ENCODE measurements at regions not wholly inside any gene's neighbourhood (a gene's known extent, or its start where the extent isn't known, plus 50 kb on each side); places are given as distances from the start of the nearest gene placed in this dataset.
A peak's percentile ranks its signal among the peaks of the same experiment; 100 is the strongest.
"Not testable (repeated sequence)": the region's sequence is repeated elsewhere in the genome, so short reads cannot be mapped to it uniquely, and the experiment has no call there.

DNA sequence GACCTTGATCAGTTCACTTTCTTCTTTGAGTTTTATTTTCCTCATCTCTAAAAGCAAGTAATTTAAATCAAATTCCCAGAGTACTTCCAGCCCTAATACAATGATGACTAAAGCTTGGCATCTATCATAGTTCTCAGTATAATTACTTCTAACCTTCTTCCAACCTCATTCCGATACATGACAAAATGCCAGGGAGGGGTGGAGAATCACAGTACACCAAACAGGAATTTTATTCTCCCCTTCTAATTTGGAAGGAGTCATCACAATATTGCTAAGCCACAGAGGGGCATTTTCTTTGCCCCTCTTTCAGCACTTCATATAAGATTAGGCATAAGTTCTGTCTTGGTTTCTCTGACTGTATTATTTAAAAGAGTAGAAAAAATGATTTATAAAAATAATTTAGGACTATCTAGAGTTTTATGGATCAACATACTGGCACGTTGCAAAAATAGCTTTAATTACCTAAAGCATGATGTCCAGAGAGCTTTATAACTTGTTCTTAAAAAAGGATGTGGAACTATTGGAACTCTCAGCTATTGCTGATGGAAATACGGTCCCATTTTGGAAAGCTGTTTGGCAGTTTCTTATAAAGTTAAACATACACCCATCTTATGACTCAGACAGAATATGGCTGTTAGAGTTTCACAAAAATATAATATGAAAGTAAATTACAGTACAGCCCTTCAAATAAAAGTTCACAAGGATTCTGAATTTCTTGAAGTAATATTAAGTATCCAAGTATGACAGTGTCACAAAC is 86.9 kb upstream of the UBE2E2 start:
- no peak for DNase-seq

DNA sequence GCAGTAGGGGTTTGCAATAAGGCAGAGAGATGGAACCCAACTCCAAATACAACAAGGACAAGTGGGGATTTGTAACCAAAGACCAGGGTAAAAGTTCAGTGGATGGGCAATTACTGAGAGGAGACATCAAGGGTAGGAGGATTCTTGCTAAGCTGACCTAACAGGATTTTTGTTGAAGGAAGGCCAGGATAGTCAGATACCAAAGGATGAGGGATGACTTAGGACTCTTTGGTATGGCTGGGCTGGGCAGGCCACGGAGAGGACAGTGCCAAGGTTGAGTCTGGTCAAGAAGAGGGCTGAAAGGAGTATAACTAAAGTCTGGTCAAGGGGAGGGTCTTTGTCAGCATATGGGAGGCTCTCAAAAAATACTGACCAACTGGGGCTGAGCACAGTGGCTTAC is 85.3 kb upstream of the UBE2E2 start:
- DNase-seq = no peak

DNA sequence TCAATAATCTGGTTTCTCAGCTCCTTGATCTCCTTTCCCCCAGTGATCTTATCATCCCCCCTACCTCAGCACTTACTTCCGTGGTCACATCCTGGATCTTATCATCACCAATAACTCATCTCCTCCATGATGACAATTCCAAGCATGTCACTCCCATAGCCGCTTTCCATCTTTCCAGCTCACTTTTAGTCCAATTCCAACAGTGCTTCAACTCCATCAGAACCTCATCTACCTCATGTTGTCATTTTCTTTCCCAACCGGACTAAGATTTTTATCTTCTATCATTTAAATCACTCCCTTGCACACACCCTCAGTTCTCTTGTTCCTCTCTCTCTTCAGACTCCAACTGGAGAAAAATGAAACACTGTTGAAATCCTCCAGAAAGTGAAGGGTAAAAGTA is 75.9 kb upstream of the UBE2E2 start:
- DNase-seq = no peak

DNA sequence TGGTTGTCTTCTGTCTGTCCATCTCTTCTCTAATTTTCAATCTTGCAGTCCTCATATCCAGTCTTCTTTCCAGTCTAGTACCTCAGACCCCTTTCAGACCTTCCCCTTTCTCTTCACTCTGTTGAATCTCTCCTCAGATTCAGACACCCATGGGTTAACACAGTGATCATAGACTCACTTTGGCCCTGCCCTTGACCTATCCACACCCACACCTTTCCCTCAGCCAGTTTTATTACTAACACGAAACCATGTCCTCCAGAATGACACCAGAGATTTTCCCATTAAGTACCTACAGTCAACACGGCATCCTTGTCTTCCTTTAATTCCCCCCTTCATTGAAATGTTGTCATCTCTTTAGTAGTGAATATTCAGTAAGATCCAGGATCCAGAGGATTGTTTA is 74.5 kb upstream of the UBE2E2 start:
- no peak for DNase-seq

DNA sequence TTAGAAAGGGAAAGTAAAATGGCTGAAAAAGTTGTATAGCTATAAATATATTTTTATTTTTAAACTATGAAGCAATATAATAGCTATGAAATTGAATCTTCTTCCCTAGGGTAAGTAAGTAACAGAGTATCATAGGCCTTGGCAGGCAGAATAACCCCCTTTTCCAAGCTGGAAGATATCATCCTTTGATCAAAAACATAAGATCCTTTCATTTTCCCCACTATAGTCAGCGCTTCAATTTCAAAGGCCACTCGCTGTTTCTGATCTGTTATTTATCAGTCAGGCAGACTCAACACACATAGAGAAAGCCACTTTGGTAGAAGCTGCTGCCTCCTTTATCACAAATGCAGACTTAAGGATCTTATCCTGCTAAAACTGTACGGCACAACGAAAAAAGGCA is 74.0 kb upstream of the UBE2E2 start:
- no peak for DNase-seq

DNA sequence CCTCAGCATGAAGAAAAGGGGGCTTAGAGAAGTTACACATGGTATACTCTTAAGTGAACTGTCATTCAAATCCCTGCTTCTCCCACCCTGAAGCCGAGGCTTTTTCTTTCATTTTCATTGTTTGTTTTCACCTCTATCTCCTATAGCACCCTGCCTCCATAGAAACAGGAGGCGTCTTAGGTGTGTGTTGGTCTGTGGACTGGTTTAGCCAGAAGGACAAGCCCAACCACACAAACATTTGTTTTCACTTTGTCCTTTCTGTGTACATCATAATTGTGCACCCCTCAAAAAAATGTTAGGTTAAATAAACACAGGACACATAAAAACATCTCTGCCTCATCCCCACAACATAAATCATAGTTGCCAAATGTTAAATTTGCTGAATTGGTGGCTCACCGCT is 73.3 kb upstream of the UBE2E2 start:
- peak; percentile 20 for DNase-seq

DNA sequence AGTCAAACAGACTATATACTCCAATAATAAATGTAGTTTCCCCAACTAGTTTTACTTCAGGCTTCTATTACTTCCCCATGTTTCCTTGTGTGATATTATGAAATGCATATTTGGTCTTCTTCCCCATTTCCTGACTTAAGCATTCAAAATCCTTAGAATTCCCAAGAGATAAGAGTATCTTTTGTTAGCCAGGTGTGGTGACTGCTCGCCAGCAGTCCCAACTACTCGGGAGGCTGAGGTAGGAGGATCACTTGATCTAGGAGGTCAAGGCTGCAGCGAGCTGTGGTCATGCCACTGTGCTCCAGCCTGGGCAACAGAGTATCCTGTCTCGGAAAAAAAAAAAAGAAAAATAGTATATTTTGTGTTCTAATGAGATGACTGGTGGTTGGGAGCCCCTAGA is 72.7 kb upstream of the UBE2E2 start:
- no peak for DNase-seq

DNA sequence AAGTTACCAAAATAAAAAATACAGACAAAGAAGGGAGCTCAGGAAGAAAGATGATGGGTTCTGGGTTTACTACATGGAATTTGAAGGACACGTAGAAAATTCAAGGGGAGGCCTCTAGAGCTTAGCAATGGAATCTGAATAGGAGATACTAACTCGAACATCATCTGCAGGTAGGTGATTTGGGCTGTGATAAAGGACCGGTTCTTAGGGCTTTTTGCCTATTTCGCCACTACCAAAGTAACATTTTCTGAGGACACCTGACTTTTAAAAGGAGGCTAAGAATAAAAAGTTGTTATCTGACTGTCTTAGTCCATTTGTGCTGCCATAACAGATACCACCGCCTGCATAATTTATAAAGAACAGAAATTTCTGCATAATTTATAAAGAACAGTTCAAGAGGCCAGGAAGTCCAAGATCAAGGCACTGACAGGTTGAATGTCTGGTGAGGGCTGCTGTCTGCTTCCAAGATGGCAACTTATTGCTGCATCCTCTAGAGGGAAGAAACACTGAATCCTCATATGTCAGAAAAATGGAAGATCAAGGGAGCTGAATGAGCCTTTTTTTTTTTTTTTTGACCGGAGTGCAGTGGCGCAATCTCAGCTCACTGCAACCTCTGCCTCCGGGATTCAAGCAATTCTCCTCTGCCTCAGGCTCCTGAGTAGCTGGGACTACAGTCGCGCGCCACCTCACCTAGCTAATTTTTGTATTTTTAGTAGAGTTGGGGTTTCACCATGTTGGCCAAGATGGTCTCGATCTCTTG is 67.9 kb upstream of the UBE2E2 start:
- DNase-seq = no peak

DNA sequence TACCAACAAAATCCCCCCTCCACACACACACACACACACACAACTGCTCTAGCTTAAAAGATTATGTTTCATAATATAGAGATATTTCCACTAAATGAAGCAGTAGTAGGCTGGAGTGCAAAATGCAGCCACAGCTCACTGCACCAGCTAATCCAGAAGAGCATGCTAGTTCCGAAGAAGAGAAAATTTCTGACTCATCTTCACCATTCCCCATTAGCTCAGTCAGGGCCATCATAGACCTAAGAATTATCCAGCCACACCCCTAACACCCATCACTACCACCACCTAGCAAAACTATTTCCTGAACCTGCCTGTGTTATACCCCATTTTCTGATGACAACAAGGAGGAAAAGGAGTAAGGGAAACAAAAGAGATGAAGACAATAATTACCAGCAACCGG is 67.1 kb upstream of the UBE2E2 start:
- no peak for DNase-seq

DNA sequence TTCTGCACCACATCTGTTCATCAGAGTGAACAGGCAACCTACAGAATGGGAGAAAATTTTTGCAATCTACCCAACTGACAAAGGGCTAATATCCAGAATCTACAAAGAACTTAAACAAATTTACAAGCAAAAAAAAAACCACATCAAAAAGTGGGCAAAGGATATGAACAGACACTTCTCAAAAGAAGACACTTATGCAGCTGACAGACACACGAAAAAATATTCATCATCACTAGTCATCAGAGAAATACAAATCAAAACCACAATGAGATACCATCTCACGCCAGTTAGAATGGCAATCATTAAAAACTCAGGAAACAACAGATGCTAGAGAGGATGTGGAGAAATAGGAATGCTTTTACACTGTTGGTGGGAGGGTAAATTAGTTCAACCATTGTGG is 59.1 kb upstream of the UBE2E2 start:
- not testable (repeated sequence) for DNase-seq

DNA sequence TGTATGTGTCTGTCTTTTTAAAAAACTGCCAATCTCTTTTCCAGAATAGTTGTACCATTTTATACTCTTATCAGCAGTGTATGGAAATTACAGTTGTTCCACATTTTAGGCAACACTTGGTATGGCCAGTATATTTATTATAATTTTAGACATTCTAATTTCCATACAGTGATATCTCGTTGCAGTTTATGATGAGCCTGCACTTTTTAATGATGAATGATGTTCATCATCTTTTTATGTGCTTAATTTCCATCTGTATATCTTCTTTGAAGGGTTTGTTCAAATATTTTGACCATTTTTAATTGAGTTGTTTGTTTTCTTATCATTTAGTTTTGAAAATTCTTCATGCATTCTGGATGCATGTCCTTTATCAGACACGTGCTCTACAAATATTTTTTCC is 57.0 kb upstream of the UBE2E2 start:
- DNase-seq = no peak

DNA sequence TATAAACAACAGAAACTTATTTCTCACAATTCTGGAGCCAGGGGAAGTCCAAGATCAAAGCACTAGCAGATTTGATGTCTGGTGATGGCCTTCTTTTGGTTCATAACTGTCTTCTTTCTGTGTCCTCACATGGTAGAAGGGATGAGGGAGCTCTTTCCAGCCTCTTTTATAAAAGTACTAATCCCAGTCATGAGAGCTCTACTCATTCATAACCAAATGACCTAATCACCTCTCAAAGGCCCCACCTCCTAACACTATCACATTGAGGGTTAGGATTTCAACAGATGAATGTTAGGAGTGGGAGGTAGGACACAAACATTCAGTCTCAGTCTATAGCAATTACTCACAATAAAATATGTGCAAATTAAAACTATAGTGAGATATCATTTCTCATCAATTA is 50.1 kb upstream of the UBE2E2 start:
- DNase-seq = no peak

Data from COR-L47 (cell line).